ENCODE measurements at regions not wholly inside any gene's neighbourhood (a gene's known extent, or its start where the extent isn't known, plus 50 kb on each side); places are given as distances from the start of the nearest gene placed in this dataset.

- H3K9ac ChIP-seq (ENCODE audit: control insufficient read depth, extremely low read depth, insufficient read depth, low read length): no peak overlapping the region
- no peak overlapping the region for H3K4me3 ChIP-seq (ENCODE audit: control insufficient read depth in 2 of 3, extremely low read depth in 1 of 3, insufficient read depth in 2 of 3, low read depth in 1 of 3, low read length in 3 of 3)
- no peaks in the 10 kb centered on the region for H3K4me1 ChIP-seq (ENCODE audit: control insufficient read depth, extremely low read depth, insufficient read depth, low read length)
- no peak overlapping the region for H2AFZ ChIP-seq (ENCODE audit: control insufficient read depth, low read length)
- H4K20me1 ChIP-seq (ENCODE audit: control insufficient read depth, extremely low read depth, insufficient read depth, low read length): no peaks in the 10 kb centered on the region
- H3K9me1 ChIP-seq (ENCODE audit: control insufficient read depth, extremely low read depth, insufficient read depth, low read length): no peaks in the 10 kb centered on the region
- no peaks in the 10 kb centered on the region for H3K79me2 ChIP-seq (ENCODE audit: control insufficient read depth, insufficient read depth, low read length)
- TF ChIP-seq EZH2 (IDR thresholded peaks at IDR 0.05; ENCODE audit: low read length) (no peak), CTCF (optimal IDR thresholded peaks at IDR 0.05 in 1 of 3, IDR thresholded peaks at IDR 0.05 in 1 of 3, conservative IDR thresholded peaks at IDR 0.05 in 1 of 3; ENCODE audit: extremely low read depth in 1 of 3, insufficient read depth in 2 of 3, low read length in 3 of 3) (no peak)
- FAIRE-seq (no peak), DNase-seq (ENCODE audit: low read depth, low spot score) (no peak)
- H3K36me3 ChIP-seq (ENCODE audit: control insufficient read depth in 2 of 2, extremely low read depth in 1 of 2, insufficient read depth in 2 of 2, low read length in 2 of 2): no peaks in the 10 kb centered on the region
- H3K27me3 ChIP-seq (ENCODE audit: control insufficient read depth, extremely low read depth, insufficient read depth, low read length): no peaks in the 10 kb centered on the region
- dilution Hi-C loops (cut with MboI; ENCODE audit: extremely low pct_ligation_motif_present, low sequenced_read_pairs): no loop called here
- H3K27ac ChIP-seq (ENCODE audit: control insufficient read depth, insufficient read depth, low read length): no peak overlapping the region
- no peaks in the 10 kb centered on the region for H3K9me3 ChIP-seq (ENCODE audit: control insufficient read depth, low read depth, low read length)
- H3K4me2 ChIP-seq (ENCODE audit: control insufficient read depth, extremely low read depth, insufficient read depth, low read depth, low read length): no peak overlapping the region
Observed at GRCh38 chr12:67558775-67559174, 89.8 kb upstream of the DYRK2 start.

DNA sequence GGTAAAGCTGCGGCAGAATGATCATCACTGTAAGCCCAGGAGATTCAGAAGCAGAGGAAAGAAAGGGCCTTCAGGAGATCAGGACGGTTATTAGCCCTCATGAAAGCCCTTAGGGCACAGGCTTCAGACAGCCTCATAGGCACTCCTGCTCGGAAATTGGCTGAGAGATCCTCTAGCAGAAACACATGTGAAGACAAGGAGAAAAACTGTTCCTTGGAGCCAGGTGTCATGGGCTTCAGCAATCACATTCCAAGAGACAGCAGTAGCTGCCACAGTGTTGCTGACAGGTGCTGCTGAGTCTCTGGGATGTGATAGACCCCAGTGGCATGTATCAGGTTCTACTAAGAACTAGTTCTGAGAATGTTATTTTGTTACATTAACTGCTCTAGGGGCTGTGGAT, 88.8 kb upstream of the DYRK2 start:
- Histone ChIP-seq H3K27me3 (ENCODE audit: control insufficient read depth, extremely low read depth, insufficient read depth, low read length) (no peaks in the 10 kb centered on the region), H3K9me1 (ENCODE audit: control insufficient read depth, extremely low read depth, insufficient read depth, low read length) (no peaks in the 10 kb centered on the region), H4K20me1 (ENCODE audit: control insufficient read depth, extremely low read depth, insufficient read depth, low read length) (no peaks in the 10 kb centered on the region), H2AFZ (ENCODE audit: control insufficient read depth, low read length) (no peak overlapping the region), H3K9ac (ENCODE audit: control insufficient read depth, extremely low read depth, insufficient read depth, low read length) (no peak overlapping the region), H3K79me2 (ENCODE audit: control insufficient read depth, insufficient read depth, low read length) (no peaks in the 10 kb centered on the region), H3K36me3 (ENCODE audit: control insufficient read depth in 2 of 2, extremely low read depth in 1 of 2, insufficient read depth in 2 of 2, low read length in 2 of 2) (no peaks in the 10 kb centered on the region), H3K9me3 (ENCODE audit: control insufficient read depth, low read depth, low read length) (no peaks in the 10 kb centered on the region), H3K4me2 (ENCODE audit: control insufficient read depth, extremely low read depth, insufficient read depth, low read depth, low read length) (no peak overlapping the region), H3K4me1 (ENCODE audit: control insufficient read depth, extremely low read depth, insufficient read depth, low read length) (no peaks in the 10 kb centered on the region), H3K4me3 (ENCODE audit: control insufficient read depth in 2 of 3, extremely low read depth in 1 of 3, insufficient read depth in 2 of 3, low read depth in 1 of 3, low read length in 3 of 3) (no peak overlapping the region), H3K27ac (ENCODE audit: control insufficient read depth, insufficient read depth, low read length) (no peak overlapping the region)
- DNase-seq (ENCODE audit: low read depth, low spot score) (no peak), FAIRE-seq (no peak)
- dilution Hi-C loops (cut with MboI; ENCODE audit: extremely low pct_ligation_motif_present, low sequenced_read_pairs): no loop called here
- TF ChIP-seq CTCF (optimal IDR thresholded peaks at IDR 0.05 in 1 of 3, IDR thresholded peaks at IDR 0.05 in 1 of 3, conservative IDR thresholded peaks at IDR 0.05 in 1 of 3; ENCODE audit: extremely low read depth in 1 of 3, insufficient read depth in 2 of 3, low read length in 3 of 3): no peak
- TF ChIP-seq EZH2 (IDR thresholded peaks at IDR 0.05; ENCODE audit: low read length): no peak

Data from keratinocyte (primary cell).